HG02571 (cell line): ENCODE measurements at regions not wholly inside any gene's neighbourhood (a gene's known extent, or its start where the extent isn't known, plus 50 kb on each side); places are given as distances from the start of the nearest gene placed in this dataset.

Experiments used
- ATAC-seq: cut with Tn5 transposase; IDR thresholded peaks from one replicate; pipeline ENCODE4 v1.9.1; 2021; ENCODE audit warnings: mild to moderate bottlenecking, moderate library complexity; ENCODE audit not compliant: unreplicated experiment

GRCh38 chr1:229817936-229818335 is 191.9 kb downstream of the URB2 start:
- no peak for ATAC-seq

- ATAC-seq = no peak
Measured at GRCh38 chr1:229819091-229819490, 193.0 kb downstream of the URB2 start.

DNA sequence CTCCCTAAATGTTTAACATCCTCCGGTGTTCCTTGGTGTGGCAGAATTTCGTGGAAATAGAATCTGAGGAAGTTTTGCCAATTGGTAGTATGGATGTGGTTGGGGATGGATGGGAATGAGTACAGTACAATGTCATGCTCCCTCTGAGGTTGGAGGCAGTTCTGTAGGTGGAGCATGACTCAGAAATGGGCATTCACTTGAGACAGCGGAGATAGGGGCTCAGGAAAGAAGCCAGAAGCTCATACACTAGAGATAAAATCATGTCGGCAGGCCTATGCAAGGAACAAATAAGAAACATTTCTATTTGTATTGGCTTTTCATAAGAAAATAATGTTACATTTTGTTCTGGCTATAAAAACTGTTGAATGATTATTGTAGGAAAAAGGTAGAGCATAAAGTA is 196.0 kb downstream of the URB2 start:
- ATAC-seq = no peak

- ATAC-seq = no peak
Measured at GRCh38 chr1:229825042-229825441, 199.0 kb downstream of the URB2 start.

GRCh38 chr1:229828461-229828860 is 202.4 kb downstream of the URB2 start:
- no peak for ATAC-seq

- ATAC-seq = no peak
Measured at GRCh38 chr1:229832695-229833094, 206.6 kb downstream of the URB2 start.

- no peak for ATAC-seq
Measured at GRCh38 chr1:229834230-229834629, 208.2 kb downstream of the URB2 start.

GRCh38 chr1:229835226-229835625 is 209.2 kb downstream of the URB2 start:
- ATAC-seq = no peak

DNA sequence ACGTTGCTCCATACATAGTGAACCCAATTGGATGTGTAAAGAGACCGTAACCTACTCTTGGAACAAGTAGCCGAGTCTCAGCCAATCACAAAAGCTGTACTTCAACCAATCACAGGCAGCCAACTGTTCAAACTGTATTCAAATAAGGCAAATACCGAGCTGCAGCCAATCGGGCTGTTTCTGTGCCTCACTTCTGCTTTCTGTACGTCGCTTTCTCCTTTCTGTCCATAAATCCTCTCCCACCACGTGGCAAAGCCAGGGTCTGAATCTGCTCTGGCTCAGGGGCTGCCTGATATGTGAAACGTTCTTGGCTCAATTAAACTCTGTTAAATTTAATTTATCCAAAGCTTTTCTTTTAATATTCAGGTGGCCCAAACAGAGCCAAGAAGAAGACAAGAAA is 210.3 kb downstream of the URB2 start:
- ATAC-seq = no peak

GRCh38 chr1:229838204-229838603 is 212.2 kb downstream of the URB2 start:
- ATAC-seq = no peak

DNA sequence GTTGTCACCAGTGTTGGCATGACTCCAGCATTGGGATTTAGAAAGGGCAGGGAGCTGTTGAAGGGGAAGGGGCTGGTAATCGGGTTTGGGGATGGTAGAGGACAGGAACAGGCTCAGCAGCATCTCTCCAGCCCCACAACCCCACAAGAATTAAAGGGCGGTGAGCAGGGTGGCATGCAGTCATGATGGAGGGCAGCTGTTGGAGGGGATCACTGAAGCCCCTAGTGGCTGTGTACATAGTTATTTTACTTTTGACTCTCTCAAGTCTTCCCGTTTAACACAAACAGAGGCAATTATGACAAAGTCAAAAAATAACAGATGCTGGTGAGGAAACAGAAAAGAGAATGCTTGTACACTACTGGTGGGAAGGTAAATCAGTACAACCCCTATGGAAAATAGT is 213.8 kb downstream of the URB2 start:
- no peak for ATAC-seq

DNA sequence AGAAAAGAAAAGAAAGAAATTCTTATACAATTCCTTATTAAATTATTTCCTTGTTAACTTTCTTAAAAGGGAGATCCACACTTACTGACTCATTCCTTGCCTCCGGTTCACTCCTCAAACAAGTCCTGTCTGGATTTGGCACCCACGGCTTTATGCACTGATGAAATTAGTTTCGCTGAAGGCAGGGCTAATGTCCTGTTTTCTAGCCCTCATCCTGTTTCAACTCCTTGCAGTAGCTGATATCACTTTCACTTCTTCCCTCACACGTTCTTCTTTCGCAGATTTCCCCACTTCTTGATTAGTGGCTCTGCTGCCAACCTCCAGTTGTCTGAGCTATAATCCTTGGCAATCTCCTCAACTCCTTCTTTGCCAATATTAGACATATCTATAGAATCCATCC is 215.2 kb downstream of the URB2 start:
- ATAC-seq = no peak

DNA sequence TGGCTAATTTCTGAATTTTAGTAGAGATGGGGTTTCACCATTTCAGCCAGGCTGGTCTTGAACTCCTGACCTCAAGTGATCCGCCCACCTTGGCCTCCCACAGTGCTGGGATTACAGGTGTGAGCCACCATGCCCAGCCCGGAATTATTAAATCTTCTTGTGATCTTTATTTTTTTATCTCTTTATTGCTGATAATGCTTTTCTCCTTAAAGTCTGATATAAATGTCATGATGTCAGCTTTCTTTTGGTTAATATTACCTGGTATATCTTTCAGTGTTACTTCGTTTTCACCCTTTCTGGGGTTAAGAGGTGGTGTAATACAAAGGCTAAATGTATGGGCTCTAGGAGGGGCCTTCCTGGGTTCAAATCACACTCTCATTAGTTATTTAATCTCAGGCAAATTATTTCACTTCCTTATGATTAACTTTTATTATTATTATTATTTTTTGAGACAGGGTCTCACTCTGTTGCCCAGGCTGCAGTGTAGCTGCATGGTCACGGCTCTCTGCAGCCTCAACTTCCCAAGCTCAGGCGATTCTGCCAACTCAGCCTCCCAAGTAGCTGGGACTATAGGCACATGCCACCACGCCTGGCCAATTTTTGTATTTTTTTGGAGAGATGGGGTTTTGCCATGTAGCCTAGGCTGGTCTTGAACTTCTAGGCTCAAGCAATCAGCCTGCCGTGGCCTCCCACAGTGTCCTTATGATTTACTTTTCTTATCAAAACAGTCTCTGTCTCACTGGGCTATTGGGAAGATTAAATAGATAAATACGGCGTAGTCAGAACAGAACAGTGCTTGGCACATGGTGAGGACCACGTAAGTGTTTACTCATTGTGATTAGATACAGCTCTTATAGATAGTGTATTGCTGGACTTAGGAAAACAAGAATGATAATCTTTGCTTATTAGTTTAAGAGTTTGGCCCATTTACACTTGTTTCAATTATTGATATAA is 216.5 kb downstream of the URB2 start:
- no peak for ATAC-seq

DNA sequence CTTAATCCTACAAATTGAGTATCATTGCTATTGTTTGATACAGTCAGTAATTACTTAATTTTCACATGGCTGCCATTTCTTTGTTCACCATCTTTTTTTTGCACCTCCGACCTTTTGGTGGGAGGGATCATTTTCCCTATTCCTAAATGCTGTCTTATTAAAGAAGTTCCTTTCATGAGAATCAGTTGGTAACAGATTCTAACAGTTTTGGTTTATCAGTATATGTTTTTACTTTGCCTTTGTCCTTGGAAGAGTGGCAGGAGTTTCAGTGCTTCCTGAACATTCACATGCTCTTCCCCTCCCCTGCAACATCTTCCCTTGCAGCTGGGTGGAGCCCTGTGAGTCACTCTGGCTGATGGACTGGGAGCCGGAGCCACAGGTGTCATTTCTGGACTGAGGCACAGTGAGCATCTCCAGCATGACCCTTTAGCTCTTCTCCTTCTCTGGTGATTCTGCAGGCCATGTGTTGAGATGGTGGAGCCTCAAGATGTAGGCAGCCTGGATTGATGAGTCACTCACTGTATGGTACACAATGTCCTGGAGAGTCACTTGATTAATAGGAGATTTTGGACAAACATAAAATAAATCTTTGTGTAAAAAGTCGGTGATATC is 217.7 kb downstream of the URB2 start:
- ATAC-seq = no peak

- ATAC-seq = no peak
Measured at GRCh38 chr1:229844675-229845074, 218.6 kb downstream of the URB2 start.

- ATAC-seq = no peak
Measured at GRCh38 chr1:229845410-229846138, 219.5 kb downstream of the URB2 start.

- ATAC-seq = no peak
Measured at GRCh38 chr1:229846351-229846750, 220.3 kb downstream of the URB2 start.

- no peak for ATAC-seq
Measured at GRCh38 chr1:229848752-229849677, 218.0 kb upstream of the GALNT2 start.

- ATAC-seq = no peak
Measured at GRCh38 chr1:229851511-229851910, 215.5 kb upstream of the GALNT2 start.

GRCh38 chr1:229853751-229854150 is 213.3 kb upstream of the GALNT2 start:
- ATAC-seq = no peak

DNA sequence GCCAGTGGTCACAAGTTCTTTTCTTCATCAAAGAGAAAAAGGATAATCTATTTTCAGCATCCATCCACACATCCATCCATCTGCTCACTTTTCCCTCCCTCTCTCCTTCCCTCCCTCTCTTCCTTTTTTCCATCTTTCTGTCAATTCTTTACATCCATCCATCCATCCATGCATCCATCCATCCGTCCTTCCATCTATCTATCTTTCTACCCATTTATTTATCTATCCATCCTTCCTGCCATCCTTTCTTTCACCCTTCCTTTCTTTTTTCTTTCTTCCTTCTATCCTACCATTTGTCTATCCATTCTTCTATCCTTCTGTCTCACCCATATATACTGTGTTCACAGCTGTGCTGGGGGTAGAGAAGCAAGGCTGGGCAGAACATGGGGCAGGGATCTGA is 212.4 kb upstream of the GALNT2 start:
- ATAC-seq = no peak
